Muscle of leg (tissue), 3 donors: ENCODE measurements at regions not wholly inside any gene's neighbourhood (a gene's known extent, or its start where the extent isn't known, plus 50 kb on each side); places are given as distances from the start of the nearest gene placed in this dataset.

ENCODE experiments used
- DNase-seq: peaks from one replicate; pipeline ENCODE4 v3.0.0; 2013
- H3K27ac ChIP-seq: one replicate; pipeline ENCODE4 v1.5.1; 2013; ENCODE audit warnings: mild to moderate bottlenecking, low read length, control low read depth
- H3K27me3 ChIP-seq: one replicate; pipeline ENCODE4 v1.6.1; 2013; ENCODE audit warnings: low read length; ENCODE audit not compliant: control insufficient read depth, insufficient read depth
- H3K36me3 ChIP-seq: one replicate; pipeline ENCODE4 v1.6.1; 2013; ENCODE audit warnings: low read length; ENCODE audit not compliant: control insufficient read depth, insufficient read depth
- H3K4me1 ChIP-seq: one replicate; pipeline ENCODE4 v1.6.1; 2013; ENCODE audit warnings: low read length; ENCODE audit not compliant: control insufficient read depth, insufficient read depth
- H3K4me3 ChIP-seq: one replicate; pipeline ENCODE4 v1.5.1; 2013; ENCODE audit warnings: low read length, control low read depth
- H3K9me3 ChIP-seq: replicated peaks from 2 replicates; pipeline ENCODE4 v1.6.1; 2013; ENCODE audit warnings: low read depth, low read length; ENCODE audit not compliant: control insufficient read depth
- WGBS: methylation state at CpG from one replicate; pipeline ENCODE4 v1.1.5; 2013; ENCODE audit warnings: missing lambda C conversion rate; ENCODE audit not compliant: insufficient coverage; 5-methylcytosine and 5-hydroxymethylcytosine counted together

GRCh38 chr3:83807511-83807910 lies 1151.3 kb upstream of the CADM2 start:
- no peaks in the 10 kb centered on the region for H3K27me3 ChIP-seq
- H3K4me1 ChIP-seq: no peaks in the 10 kb centered on the region
- H3K9me3 ChIP-seq: peaks cover 3% of the 10 kb centered on the region
- H3K27ac ChIP-seq: no peak overlapping the region
- H3K4me3 ChIP-seq: no peak overlapping the region
- DNase-seq: peak; percentile 59
- WGBS: no CpG with 5 or more reads among the region's 3 CpGs
- H3K36me3 ChIP-seq: no peaks in the 10 kb centered on the region

DNA sequence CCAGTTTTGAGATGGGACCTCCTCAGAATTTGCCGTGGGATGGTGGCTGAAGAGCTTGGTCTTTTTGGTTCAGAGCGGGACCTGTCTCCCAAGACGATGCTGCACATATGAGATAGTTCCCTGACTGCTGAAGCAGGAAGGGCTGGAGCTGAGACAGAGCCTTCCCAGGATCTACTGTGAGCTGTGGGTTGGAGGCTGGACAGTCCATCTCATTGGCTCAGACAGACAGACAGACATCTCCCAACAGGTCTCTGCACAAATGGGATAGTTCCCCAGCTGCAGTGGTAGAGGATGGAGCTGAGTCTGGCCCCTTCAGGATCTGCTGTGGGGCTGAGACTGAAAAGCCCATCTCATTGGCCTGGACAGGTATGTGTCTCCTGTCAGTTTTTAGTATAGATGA lies 1145.6 kb upstream of the CADM2 start:
- no peak overlapping the region for H3K4me3 ChIP-seq
- H3K4me1 ChIP-seq: no peaks in the 10 kb centered on the region
- H3K36me3 ChIP-seq: no peaks in the 10 kb centered on the region
- 93% methylated on average over 3 of the region's 3 CpGs for WGBS
- no peak overlapping the region for H3K27ac ChIP-seq
- peaks cover 3% of the 10 kb centered on the region for H3K9me3 ChIP-seq
- H3K27me3 ChIP-seq: no peaks in the 10 kb centered on the region
- no peak for DNase-seq

- Histone ChIP-seq H3K36me3 (no peaks in the 10 kb centered on the region), H3K9me3 (no peaks in the 10 kb centered on the region), H3K4me1 (no peaks in the 10 kb centered on the region), H3K27me3 (no peaks in the 10 kb centered on the region), H3K27ac (no peak overlapping the region), H3K4me3 (no peak overlapping the region)
- no CpG with 5 or more reads among the region's 1 CpG for WGBS
- no peak for DNase-seq
Measured at GRCh38 chr3:83816653-83817052, 1142.1 kb upstream of the CADM2 start.

GRCh38 chr3:83821506-83821905 lies 1137.3 kb upstream of the CADM2 start:
- H3K27me3 ChIP-seq: no peaks in the 10 kb centered on the region
- no peaks in the 10 kb centered on the region for H3K36me3 ChIP-seq
- H3K27ac ChIP-seq: no peak overlapping the region
- 80% methylated on average over 2 of the region's 8 CpGs for WGBS
- H3K9me3 ChIP-seq: no peaks in the 10 kb centered on the region
- DNase-seq: no peak
- no peak overlapping the region for H3K4me3 ChIP-seq
- no peaks in the 10 kb centered on the region for H3K4me1 ChIP-seq

DNA sequence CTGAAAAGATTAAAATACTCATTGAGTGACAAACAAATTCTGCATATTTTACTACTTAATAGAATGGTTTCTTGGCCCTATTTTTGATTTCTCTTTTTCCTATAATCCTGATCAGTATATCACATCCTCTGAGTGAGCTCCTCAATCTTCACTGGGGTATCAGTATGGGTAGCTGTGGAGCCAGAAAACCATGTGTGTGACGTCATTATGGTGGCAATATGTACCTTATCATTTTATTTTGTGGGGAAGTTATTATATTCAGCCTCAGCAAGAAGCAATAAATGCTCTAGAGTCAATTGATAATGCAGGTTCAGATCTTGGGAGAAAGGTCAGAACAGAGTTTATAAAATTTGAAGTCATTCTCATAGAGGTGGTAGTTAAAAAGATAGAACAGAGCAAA lies 1135.7 kb upstream of the CADM2 start:
- Histone ChIP-seq H3K27ac (no peak overlapping the region), H3K36me3 (no peaks in the 10 kb centered on the region), H3K4me3 (no peak overlapping the region), H3K27me3 (no peaks in the 10 kb centered on the region), H3K9me3 (no peaks in the 10 kb centered on the region), H3K4me1 (no peaks in the 10 kb centered on the region)
- 60% methylated on average over 1 of the region's 1 CpG for WGBS
- no peak for DNase-seq

DNA sequence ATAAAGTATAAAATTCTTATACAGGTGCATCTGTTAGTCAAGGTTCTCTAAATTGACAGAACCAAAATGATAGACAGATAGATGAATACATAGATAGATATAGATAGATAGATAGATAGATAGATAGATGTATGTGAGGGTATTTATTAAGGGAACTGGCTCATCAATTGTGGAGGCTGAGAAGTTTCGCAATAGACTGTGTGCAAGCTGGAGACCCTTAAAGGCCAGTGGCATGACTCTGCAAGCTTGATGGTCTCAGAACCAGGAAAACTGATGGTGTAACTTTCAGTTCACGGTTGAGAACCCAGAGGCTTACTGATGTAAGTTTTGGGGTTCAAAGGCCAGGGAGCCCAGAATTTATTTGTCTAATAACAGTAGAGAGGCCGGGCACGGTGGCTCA lies 1123.7 kb upstream of the CADM2 start:
- Histone ChIP-seq H3K9me3 (no peaks in the 10 kb centered on the region), H3K36me3 (no peaks in the 10 kb centered on the region), H3K4me1 (no peaks in the 10 kb centered on the region), H3K27me3 (no peaks in the 10 kb centered on the region), H3K27ac (no peak overlapping the region), H3K4me3 (no peak overlapping the region)
- whole genome bisulfite sequencing: 100% methylated on average over 3 of the region's 4 CpGs
- no peak for DNase-seq

DNA sequence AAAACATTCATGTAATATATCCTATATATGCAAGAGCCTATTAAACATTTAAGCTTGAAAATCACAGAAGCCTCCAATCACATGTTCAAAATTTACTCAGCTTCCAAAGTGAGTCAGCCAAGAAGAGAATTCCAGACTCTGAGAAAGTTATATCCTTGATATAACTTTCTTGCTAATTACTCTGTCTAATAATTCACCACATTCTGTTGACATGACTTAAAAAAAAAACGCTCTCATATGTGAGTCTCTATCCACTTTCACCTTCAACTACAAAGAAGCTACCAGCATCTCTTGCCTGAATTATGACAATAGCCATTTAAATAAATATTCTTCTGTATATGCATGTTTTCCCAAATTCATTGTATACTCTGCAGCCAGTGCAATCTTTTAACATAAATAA lies 1116.3 kb upstream of the CADM2 start:
- Histone ChIP-seq H3K27ac (no peak overlapping the region), H3K9me3 (no peaks in the 10 kb centered on the region), H3K27me3 (no peaks in the 10 kb centered on the region), H3K4me1 (no peaks in the 10 kb centered on the region), H3K4me3 (no peak overlapping the region), H3K36me3 (no peaks in the 10 kb centered on the region)
- no peak for DNase-seq
- no CpG with 5 or more reads among the region's 1 CpG for WGBS

GRCh38 chr3:83843716-83844115 lies 1115.1 kb upstream of the CADM2 start:
- no peak overlapping the region for H3K27ac ChIP-seq
- H3K27me3 ChIP-seq: no peaks in the 10 kb centered on the region
- no peak overlapping the region for H3K4me3 ChIP-seq
- H3K36me3 ChIP-seq: no peaks in the 10 kb centered on the region
- H3K4me1 ChIP-seq: no peaks in the 10 kb centered on the region
- WGBS: 83% methylated on average over 1 of the region's 2 CpGs
- DNase-seq: peak; percentile 6
- H3K9me3 ChIP-seq: no peaks in the 10 kb centered on the region

- H3K4me3 ChIP-seq: no peak overlapping the region
- no peak overlapping the region for H3K27ac ChIP-seq
- no peak for DNase-seq
- WGBS: no CpG with 5 or more reads among the region's 1 CpG
- no peaks in the 10 kb centered on the region for H3K36me3 ChIP-seq
- no peaks in the 10 kb centered on the region for H3K9me3 ChIP-seq
- H3K4me1 ChIP-seq: no peaks in the 10 kb centered on the region
- no peaks in the 10 kb centered on the region for H3K27me3 ChIP-seq
Measured at GRCh38 chr3:83849106-83849730, 1109.6 kb upstream of the CADM2 start.

- no CpG with 5 or more reads among the region's 2 CpGs for WGBS
- no peaks in the 10 kb centered on the region for H3K9me3 ChIP-seq
- no peaks in the 10 kb centered on the region for H3K36me3 ChIP-seq
- H3K27me3 ChIP-seq: no peaks in the 10 kb centered on the region
- DNase-seq: no peak
- H3K4me1 ChIP-seq: no peaks in the 10 kb centered on the region
- H3K4me3 ChIP-seq: no peak overlapping the region
- no peak overlapping the region for H3K27ac ChIP-seq
Measured at GRCh38 chr3:83863380-83863779, 1095.4 kb upstream of the CADM2 start.
